PC-9 (cell line): ENCODE measurements at regions not wholly inside any gene's neighbourhood (a gene's known extent, or its start where the extent isn't known, plus 50 kb on each side); places are given as distances from the start of the nearest gene placed in this dataset.

ENCODE experiments used
- BruUV-seq: library from RNA; stranded (reverse); fragments of 400-500 nt; replicated peaks from 2 replicates; lab custom pipeline; 2021; lab: Mats Ljungman, UMichigan
- CTCF ChIA-PET: fragments of 300-600 bp; sonication (Branson Sonifier 250); formaldehyde crosslinking; loops from one replicate; lab custom pipeline; 2022; ENCODE audit warnings: antibody characterized with exemption; lab: Charles Lee
- POLR2A ChIA-PET: fragments of 300-600 bp; sonication (Branson Sonifier 250); formaldehyde crosslinking; loops from one replicate; lab custom pipeline; 2022; ENCODE audit warnings: antibody characterized with exemption; ENCODE audit not compliant: unreplicated experiment; lab: Charles Lee
- DNase-seq, 2 experiments: peaks; one replicate each; pipeline versions ENCODE4 v3.0.0 to v3.0.0-alpha.2; 2015 to 2022; ENCODE audit warnings: mixed read lengths in 1 of 2
- H2AFZ ChIP-seq: fragments of 200-600 bp; sonication (generic); 2 replicates; pipeline ENCODE4 v1.8.1; 2017; ENCODE audit warnings: antibody characterized with exemption
- H3F3A ChIP-seq: fragments of 200-600 bp; sonication (generic); 2 replicates; pipeline ENCODE4 v1.8.1; 2017; ENCODE audit warnings: antibody characterized with exemption, mild to moderate bottlenecking, low read depth; ENCODE audit not compliant: insufficient read depth
- H3K27ac ChIP-seq: fragments of 200-600 bp; sonication (generic); 2 replicates; pipeline ENCODE4 v1.6.1; 2016; ENCODE audit warnings: mixed run types
- H3K27me3 ChIP-seq: fragments of 200-600 bp; sonication (generic); 2 replicates; pipeline ENCODE4 v1.6.1; 2016; ENCODE audit warnings: low read depth, mixed run types; ENCODE audit not compliant: insufficient read depth
- H3K36me3 ChIP-seq: fragments of 200-600 bp; sonication (generic); 2 replicates; pipeline ENCODE4 v1.6.1; 2016; ENCODE audit warnings: low read depth, mixed run types
- H3K4me1 ChIP-seq: fragments of 200-600 bp; sonication (generic); replicated peaks from 2 replicates; pipeline ENCODE4 v1.6.1; 2016; ENCODE audit warnings: mixed run types; ENCODE audit not compliant: insufficient read depth
- H3K4me2 ChIP-seq: fragments of 200-600 bp; sonication (generic); 2 replicates; pipeline ENCODE4 v1.6.1; 2017; ENCODE audit warnings: mixed run types
- H3K4me3 ChIP-seq: fragments of 200-600 bp; sonication (generic); 2 replicates; pipeline ENCODE4 v1.6.1; 2016; ENCODE audit warnings: mixed run types
- H3K79me2 ChIP-seq: fragments of 200-600 bp; sonication (generic); 2 replicates; pipeline ENCODE4 v1.6.1; 2017; ENCODE audit warnings: low read depth, mixed run types
- H3K9me2 ChIP-seq: fragments of 200-600 bp; sonication (generic); 2 replicates; pipeline ENCODE4 v1.8.1; 2017; ENCODE audit warnings: mild to moderate bottlenecking; ENCODE audit not compliant: insufficient read depth
- H3K9me3 ChIP-seq: fragments of 200-600 bp; sonication (generic); 2 replicates; pipeline ENCODE4 v1.8.1; 2016; ENCODE audit warnings: low read depth; ENCODE audit not compliant: insufficient read depth
- H4K20me1 ChIP-seq: fragments of 200-600 bp; sonication (generic); 2 replicates; pipeline ENCODE4 v1.8.1; 2017; ENCODE audit not compliant: insufficient read depth
- CTCF ChIP-seq: fragments of 200-600 bp; sonication (generic); conservative IDR thresholded peaks from 2 replicates; pipeline ENCODE4 v1.6.1; 2017; ENCODE audit warnings: mixed run types, antibody characterized with exemption, mild to moderate bottlenecking, moderate library complexity
- EZH2 ChIP-seq: fragments of 200-600 bp; sonication (generic); IDR thresholded peaks from 2 replicates; pipeline ENCODE4 v1.8.0; 2017; ENCODE audit warnings: antibody characterized with exemption, low read depth
- intact Hi-C: fragments of 100-400 bp; cut with micrococcal nuclease; formaldehyde crosslinking; loops from one replicate; pipeline ENCODE4 v1.10.0; 2022; ENCODE audit not compliant: unreplicated experiment

- Histone ChIP-seq H2AFZ (no peak overlapping the region), H3K4me1 (no peaks in the 10 kb centered on the region), H3K36me3 (no peaks in the 10 kb centered on the region), H3K27ac (no peak overlapping the region), H3K79me2 (no peaks in the 10 kb centered on the region), H3K4me2 (no peak overlapping the region), H3F3A (no peaks in the 10 kb centered on the region), H3K9me2 (no peaks in the 10 kb centered on the region), H3K27me3 (no peaks in the 10 kb centered on the region), H3K9me3 (no peaks in the 10 kb centered on the region), H3K4me3 (no peak overlapping the region), H4K20me1 (no peaks in the 10 kb centered on the region)
- intact Hi-C loops = no loop called here
- CTCF ChIA-PET = no interaction called here
- peak in 1 of 2 experiments; percentile 19 for DNase-seq
- TF ChIP-seq EZH2 = no peak
- no peak for TF ChIP-seq CTCF
- BruUV-seq = no TSS peak
- POLR2A ChIA-PET = no interaction called here
Measured at GRCh38 chr1:234710381-234710780, 100.4 kb upstream of the IRF2BP2 start.

GRCh38 chr1:234709473-234710228, 99.7 kb upstream of the IRF2BP2 start:
- DNase-seq = no peak
- intact Hi-C loops = no loop called here
- Histone ChIP-seq H3K79me2 (no peaks in the 10 kb centered on the region), H3F3A (no peaks in the 10 kb centered on the region), H3K27ac (no peak overlapping the region), H3K9me2 (no peaks in the 10 kb centered on the region), H3K27me3 (no peaks in the 10 kb centered on the region), H3K9me3 (no peaks in the 10 kb centered on the region), H4K20me1 (no peaks in the 10 kb centered on the region), H3K36me3 (no peaks in the 10 kb centered on the region), H2AFZ (no peak overlapping the region), H3K4me2 (no peak overlapping the region), H3K4me3 (no peak overlapping the region), H3K4me1 (no peaks in the 10 kb centered on the region)
- POLR2A ChIA-PET = no interaction called here
- CTCF ChIA-PET = no interaction called here
- no TSS peak for BruUV-seq
- TF ChIP-seq CTCF (no peak), EZH2 (no peak)

DNA sequence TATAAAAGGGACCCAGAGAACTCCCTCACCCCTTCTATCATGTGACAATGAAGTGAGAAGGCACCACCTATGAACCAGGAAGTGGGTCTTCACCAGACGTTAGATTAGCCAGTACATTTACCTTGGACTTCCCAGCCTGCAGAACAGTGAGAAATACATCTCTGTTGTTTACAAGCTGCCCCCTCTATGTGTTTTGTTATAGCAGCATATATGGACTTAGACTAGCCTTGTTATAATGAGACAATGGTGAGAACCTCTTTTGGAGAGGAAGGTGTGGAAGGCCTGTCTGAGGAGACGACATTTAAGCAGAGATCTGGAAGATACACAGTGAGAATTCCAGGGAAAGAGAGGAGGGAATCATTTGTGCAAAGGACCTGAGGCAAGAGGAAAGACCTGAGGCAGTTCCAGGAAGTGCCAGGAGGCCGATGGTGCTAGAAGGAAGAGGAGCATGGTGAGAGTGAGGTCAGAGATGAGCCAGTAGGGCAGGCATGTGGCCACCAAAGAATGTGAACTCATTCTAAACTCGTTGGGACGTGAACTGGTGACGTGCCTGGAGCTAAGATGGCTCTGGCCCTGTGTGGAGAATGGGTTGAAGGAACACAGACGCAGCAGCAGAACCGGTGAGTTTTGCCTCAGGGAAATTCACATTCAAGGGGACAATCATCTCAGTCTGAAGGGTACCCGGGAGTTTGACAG, 98.9 kb upstream of the IRF2BP2 start:
- Histone ChIP-seq H4K20me1 (no peaks in the 10 kb centered on the region), H2AFZ (no peak overlapping the region)
- DNase-seq = no peak

More for the DNA sequence above, 98.9 kb upstream of the IRF2BP2 start:
- H3K27me3 ChIP-seq = no peaks in the 10 kb centered on the region
- POLR2A ChIA-PET = no interaction called here
- CTCF ChIA-PET = no interaction called here
- H3K79me2 ChIP-seq = no peaks in the 10 kb centered on the region
- H3K36me3 ChIP-seq = no peaks in the 10 kb centered on the region
- no peaks in the 10 kb centered on the region for H3K9me3 ChIP-seq
- no peak overlapping the region for H3K4me2 ChIP-seq
- no peak overlapping the region for H3K27ac ChIP-seq
- TF ChIP-seq CTCF = no peak
- TF ChIP-seq EZH2 = no peak
- no peaks in the 10 kb centered on the region for H3K4me1 ChIP-seq
- no peaks in the 10 kb centered on the region for H3K9me2 ChIP-seq
- no TSS peak for BruUV-seq
- H3F3A ChIP-seq = no peaks in the 10 kb centered on the region
- H3K4me3 ChIP-seq = no peak overlapping the region
- intact Hi-C loops = no loop called here
